ENCODE measurements at regions not wholly inside any gene's neighbourhood (a gene's known extent, or its start where the extent isn't known, plus 50 kb on each side); places are given as distances from the start of the nearest gene placed in this dataset.

DNA sequence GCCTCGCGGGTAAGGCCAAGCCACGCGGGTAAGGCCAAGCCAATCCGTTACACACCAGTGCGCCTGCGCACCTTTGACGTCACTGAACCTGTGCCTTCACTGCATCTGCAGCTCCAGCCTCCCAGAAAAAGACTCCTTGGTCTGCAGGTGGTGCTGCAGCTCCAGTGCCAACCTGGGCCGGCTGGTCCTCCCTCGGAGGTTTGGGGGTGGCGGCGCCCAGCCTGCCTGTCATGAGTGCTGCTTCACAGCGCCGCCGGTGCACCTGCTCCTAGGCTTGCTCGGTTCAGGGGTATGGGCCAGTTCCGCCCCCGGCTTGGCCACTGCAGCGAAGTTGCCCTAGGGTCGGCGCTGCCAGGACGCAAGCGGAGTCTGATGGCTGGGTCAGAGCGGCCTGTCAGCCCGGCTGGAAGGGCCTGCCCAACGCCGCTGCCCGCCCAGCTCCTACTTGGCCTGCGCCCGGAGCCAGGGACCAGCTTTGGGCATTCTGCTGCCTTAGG lies 146.6 kb downstream of the USP22 start:
- TF ChIP-seq, protein P1, sequence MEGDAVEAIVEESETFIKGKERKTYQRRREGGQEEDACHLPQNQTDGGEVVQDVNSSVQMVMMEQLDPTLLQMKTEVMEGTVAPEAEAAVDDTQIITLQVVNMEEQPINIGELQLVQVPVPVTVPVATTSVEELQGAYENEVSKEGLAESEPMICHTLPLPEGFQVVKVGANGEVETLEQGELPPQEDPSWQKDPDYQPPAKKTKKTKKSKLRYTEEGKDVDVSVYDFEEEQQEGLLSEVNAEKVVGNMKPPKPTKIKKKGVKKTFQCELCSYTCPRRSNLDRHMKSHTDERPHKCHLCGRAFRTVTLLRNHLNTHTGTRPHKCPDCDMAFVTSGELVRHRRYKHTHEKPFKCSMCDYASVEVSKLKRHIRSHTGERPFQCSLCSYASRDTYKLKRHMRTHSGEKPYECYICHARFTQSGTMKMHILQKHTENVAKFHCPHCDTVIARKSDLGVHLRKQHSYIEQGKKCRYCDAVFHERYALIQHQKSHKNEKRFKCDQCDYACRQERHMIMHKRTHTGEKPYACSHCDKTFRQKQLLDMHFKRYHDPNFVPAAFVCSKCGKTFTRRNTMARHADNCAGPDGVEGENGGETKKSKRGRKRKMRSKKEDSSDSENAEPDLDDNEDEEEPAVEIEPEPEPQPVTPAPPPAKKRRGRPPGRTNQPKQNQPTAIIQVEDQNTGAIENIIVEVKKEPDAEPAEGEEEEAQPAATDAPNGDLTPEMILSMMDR (IDR thresholded peaks at IDR 0.05 in 2 of 3, conservative IDR thresholded peaks at IDR 0.05 in 1 of 3; ENCODE audit: insufficient read depth in 2 of 3, low read depth in 1 of 3, low read length in 3 of 3) = no peak
- TF ChIP-seq ZNF121 (CRISPR knock-in tag; conservative IDR thresholded peaks at IDR 0.05) (no peak), ZC3H8 (IDR thresholded peaks at IDR 0.05) (no peak), MEIS2 (IDR thresholded peaks at IDR 0.05; ENCODE audit: partially characterized antibody) (no peak), KLF10 (CRISPR knock-in tag; IDR thresholded peaks at IDR 0.05) (no peak), ZNF165 (CRISPR knock-in tag; IDR thresholded peaks at IDR 0.05; ENCODE audit: borderline replicate concordance) (no peak), KDM4B (IDR thresholded peaks at IDR 0.05; ENCODE audit: borderline replicate concordance in 2 of 2, low read depth in 1 of 2) (no peak), RCOR1 (IDR thresholded peaks at IDR 0.05; ENCODE audit: borderline replicate concordance in 1 of 2, low read depth in 2 of 2, low read length in 2 of 2) (no peak)
- TF ChIP-seq, protein P2, sequence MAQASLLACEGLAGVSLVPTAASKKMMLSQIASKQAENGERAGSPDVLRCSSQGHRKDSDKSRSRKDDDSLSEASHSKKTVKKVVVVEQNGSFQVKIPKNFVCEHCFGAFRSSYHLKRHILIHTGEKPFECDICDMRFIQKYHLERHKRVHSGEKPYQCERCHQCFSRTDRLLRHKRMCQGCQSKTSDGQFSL (CRISPR knock-in tag; IDR thresholded peaks at IDR 0.05) = no peak
- TF ChIP-seq, protein P2 (tag; IDR thresholded peaks at IDR 0.05) = no peak
